Stimulated activated naive CD4-positive, alpha-beta T cell (primary cell): ENCODE measurements at regions not wholly inside any gene's neighbourhood (a gene's known extent, or its start where the extent isn't known, plus 50 kb on each side); places are given as distances from the start of the nearest gene placed in this dataset.

ENCODE experiments used
- DNase-seq, 6 experiments: peaks; one replicate each; lab custom pipeline; 2025; lab: John Stamatoyannopoulos, UW

DNA sequence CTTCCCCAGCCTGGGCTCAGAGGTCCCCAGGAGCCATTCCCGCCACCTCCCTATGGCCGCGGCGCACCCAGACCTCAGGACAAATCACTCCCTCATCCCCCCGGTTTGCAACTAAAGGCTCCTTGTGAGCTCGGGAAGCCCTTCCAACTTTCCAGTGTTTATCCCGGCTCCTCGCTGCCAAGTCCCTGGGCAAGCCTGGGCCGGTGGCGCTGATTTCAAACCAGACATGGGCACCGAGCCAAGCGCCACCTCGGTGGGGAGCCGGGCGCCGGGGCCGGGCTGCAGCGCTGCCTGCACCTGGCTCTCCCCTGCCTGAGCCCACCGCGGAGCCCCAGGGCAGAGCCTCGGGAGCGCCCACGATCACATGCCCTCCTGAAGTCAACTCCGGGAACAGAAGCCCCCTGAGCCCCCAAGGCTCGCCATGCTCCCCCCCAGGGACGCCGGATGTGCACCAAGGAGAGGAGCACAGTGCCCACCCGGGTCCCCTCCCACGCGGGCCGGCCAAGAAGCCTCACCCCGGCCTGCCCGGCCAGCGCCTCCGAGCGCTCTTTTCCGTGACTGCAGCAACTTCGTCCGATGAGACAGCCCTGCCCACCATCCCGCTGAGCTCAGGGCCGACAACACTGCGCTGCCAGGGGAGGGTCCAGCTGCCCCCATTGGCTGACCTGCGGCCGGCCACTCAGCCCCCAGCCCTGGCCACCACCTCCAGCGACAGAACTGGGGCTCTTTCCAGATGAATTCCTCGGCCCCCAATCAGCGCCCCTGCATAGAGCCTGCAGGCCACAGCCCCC, 50.0 kb downstream of the NCOR2 start:
- DNase-seq: no peak

DNA sequence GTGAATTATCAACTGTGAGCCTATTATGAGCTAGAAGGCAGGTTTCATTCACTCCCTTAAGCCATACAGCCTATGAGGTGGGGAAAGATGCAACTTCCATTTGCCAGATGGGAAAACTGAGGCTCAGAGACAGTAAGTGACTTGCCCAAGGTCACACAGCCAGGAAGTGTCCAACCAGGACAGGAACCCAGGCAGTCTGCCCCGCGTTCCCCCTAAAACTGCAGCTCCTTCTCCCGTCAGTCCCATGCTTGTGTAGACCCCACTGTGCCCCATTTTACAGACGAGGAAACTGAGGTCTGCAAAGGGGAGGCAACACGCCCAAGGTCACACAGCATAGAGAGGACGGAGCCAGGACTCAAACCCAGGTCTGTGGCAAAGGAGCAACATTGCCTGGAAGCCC, 50.6 kb downstream of the NCOR2 start:
- no peak for DNase-seq

DNA sequence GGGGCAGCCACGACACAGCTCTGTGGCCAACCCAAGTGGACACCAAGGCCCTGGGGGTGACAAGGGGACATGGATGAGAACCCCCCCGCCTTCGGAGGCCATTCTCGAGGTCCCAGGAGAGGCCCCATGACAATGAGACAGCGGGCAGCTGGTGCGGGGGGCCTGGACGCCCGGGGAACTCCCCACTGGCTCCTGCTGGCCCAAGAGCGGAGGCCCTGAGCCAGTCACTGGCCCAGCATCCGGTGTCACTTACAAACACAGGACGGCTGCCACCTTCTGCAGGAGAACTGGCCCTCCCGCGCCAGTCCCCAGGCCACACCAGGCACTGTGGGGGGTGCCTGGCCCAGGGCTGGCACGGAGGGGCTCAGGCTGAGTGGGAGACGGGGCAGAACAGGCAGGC, 51.4 kb downstream of the NCOR2 start:
- DNase-seq: no peak

- no peak for DNase-seq
Observed at GRCh38 chr12:124514996-124515932, 52.1 kb downstream of the NCOR2 start.

DNA sequence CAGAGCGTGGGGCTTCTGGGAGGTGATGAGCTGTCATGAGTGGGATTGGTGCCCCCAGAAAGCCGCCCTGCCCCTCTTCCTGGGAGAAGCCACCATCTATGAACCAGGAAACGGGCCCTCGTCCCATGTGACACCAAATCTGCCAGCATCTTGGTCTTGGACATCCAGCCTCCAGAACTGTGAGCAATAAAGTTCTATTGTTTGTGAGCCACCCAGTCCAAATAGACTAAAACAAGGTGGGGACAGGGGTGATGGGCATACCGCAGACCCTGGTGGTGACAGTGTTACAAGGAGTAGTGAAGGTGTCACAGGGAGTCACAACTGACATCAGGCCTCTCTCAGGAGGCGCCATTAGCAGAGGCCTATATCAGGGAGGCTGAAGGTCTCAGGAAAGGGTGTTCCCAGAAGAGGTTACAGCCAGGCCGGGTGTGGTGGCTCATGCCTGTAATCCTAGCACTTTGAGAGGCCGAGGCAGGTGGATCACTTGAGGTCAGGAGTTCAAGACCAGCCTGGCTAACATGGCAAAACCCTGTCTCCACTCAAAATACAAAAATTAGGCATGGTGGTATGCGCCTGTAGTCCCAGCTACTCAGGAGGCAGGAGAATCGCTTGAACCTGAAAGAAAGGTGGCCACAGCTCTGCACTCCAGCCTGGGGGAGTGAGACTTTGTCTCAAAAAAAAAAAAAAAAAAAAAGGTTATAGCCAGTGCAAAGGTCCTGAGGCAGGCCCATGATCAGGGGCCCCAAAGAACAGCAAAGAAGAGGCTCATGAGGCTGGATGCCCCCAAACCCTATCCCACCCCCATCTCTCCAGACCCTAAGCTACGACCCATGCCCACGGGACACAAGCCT, 53.0 kb downstream of the NCOR2 start:
- no peak for DNase-seq

DNA sequence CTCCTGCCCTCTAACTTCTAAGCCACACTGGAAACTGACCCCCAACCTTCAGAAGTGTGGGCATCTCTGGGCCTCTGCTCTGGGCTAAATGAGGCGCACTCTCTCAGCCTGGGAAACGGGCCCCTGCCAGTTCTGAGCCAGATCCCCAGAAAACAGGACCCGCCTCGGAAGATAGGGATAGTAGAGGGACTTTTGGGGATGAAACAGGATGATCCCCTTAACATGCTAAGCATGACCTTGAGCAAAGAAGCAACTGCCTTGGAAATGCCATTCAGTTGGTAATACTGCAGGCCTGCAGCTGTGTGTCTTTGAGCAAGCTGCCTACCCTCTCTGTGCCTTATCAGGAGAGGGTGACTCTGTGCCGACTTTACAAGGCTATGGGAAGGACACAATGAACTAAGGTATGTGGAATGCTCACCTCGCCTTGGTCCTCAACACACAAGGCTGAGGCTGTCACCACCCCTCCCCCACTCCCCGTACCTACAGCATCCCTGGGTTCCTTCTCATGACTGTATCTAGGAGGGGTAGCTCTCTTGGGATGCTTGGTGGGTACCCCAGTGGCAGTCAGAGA, 54.0 kb downstream of the NCOR2 start:
- no peak for DNase-seq

GRCh38 chr12:124512667-124513296, 54.6 kb downstream of the NCOR2 start:
- DNase-seq: no peak

- no peak for DNase-seq
Observed at GRCh38 chr12:124511259-124511985, 56.0 kb downstream of the NCOR2 start.

- no peak for DNase-seq
Observed at GRCh38 chr12:124510301-124510970, 57.0 kb downstream of the NCOR2 start.

DNA sequence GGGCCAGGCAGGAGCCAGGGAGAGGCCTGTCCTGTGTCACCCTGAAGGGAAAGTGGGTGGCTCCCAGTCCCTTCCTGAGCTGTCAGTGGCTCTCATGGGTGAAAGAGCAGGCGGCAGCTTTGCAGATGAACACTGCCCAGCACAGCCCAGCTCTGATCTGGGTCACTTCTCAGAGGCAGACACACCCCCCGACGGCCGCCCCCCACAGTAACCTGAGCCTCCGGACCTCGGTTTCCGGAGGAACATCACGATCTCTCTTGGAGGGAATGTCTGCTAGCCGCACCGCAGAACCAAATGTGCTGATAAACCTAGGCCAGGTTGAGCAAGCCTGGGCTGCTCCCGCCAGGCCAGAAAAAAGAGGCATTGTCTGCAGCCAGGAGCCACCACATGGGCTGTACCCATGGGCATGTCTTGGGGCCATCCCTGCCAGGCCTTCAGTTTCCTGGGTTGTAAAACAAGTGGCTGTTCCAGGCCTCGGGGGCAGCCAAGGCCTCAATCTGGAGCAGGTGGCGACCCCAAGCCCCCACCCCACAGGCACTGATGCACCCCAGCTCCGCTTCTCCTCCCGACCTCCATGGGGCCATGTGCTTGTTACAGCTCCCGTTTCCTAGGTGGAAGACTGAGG, 57.6 kb downstream of the NCOR2 start:
- no peak for DNase-seq

GRCh38 chr12:124509300-124509675, 58.1 kb downstream of the NCOR2 start:
- DNase-seq: no peak

GRCh38 chr12:124508381-124509079, 58.9 kb downstream of the NCOR2 start:
- DNase-seq: no peak

GRCh38 chr12:124507188-124508109, 60.0 kb downstream of the NCOR2 start:
- no peak for DNase-seq

GRCh38 chr12:124506832-124507153, 60.6 kb downstream of the NCOR2 start:
- no peak for DNase-seq

- DNase-seq: no peak
Observed at GRCh38 chr12:124506145-124506831, 61.1 kb downstream of the NCOR2 start.

GRCh38 chr12:124505001-124505818, 62.2 kb downstream of the NCOR2 start:
- no peak for DNase-seq
